ENCODE measurements at regions not wholly inside any gene's neighbourhood (a gene's known extent, or its start where the extent isn't known, plus 50 kb on each side); places are given as distances from the start of the nearest gene placed in this dataset.

GRCh38 chr13:80671773-80672172 lies 330.8 kb upstream of the SPRY2 start:
- no peak for DNase-seq

GRCh38 chr13:80669112-80669511 lies 328.2 kb upstream of the SPRY2 start:
- no peak for DNase-seq

DNA sequence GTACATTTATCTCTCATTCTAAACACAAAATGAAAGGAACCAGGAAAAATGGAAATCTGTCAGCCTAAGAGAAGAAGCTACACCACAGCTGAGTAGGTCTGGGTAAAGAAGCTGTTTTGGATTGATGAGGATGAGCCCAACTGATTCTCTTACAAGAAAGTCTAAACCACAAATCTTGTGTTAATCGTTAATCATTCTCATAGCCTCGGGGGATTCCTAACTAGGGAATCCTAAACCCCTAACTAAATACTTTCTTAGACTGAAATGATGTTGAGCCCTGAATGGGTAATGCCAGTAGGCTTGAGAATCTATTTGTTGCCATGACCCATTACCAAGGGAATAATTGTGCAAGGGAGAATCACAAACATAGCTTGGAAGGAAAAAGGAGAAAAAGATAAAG lies 327.5 kb upstream of the SPRY2 start:
- DNase-seq: no peak

DNA sequence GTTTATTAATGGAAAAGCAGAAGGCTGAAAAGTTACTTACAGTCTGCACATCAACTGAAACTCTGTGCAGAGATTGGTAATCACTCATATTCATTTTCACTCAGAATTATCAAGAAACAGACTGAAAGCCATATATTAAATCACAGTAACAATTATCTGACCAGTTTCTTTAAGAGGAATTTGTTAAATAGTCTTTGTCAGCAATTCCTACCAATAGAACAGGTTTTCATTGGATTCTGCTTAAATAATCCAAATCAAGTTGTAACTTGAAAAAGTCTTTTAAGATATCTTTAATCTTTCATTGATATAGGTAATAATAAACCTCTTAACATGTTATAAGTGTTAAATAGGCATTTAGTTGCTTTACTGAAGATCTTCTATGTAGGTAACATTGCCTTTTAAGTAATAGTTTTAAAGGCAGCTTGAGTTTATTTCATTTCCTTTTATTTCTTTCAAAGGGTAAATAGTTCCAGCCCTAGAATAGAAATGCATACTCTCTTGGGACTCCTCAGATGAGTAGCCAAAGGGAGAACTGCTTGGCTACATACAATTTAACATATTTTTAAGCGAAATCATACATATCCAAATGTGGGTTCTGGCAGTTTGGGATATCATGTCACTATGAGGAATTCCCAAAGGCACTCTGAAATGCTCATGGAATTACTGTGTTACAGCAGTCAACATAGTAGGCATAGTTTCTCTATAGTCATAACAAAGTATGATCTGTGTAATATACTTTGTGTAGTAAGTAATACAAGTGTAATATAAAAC lies 326.0 kb upstream of the SPRY2 start:
- no peak for DNase-seq

GRCh38 chr13:80665792-80666333 lies 324.9 kb upstream of the SPRY2 start:
- DNase-seq: no peak

DNA sequence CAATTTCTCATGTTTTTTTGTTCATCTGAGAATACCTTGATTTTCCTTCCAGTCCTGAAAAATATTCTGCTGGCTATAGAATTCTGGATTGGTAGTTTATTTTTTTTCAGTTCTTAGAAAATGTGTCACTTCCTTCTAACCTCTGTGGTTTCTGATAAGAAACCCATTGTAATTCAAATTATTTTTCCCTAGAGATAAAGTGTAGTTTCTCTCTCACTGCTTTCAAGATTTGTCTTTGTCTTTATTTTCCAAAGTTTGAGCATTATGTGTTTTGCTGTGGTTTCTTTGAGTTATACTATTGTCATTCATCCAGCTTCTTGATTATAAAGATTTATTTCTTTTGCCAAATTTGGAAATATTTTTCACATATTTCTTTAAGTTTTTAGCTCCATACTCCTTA lies 324.0 kb upstream of the SPRY2 start:
- DNase-seq: no peak

GRCh38 chr13:80663788-80664187 lies 322.9 kb upstream of the SPRY2 start:
- no peak for DNase-seq

GRCh38 chr13:80658705-80659104 lies 317.8 kb upstream of the SPRY2 start:
- no peak for DNase-seq

DNA sequence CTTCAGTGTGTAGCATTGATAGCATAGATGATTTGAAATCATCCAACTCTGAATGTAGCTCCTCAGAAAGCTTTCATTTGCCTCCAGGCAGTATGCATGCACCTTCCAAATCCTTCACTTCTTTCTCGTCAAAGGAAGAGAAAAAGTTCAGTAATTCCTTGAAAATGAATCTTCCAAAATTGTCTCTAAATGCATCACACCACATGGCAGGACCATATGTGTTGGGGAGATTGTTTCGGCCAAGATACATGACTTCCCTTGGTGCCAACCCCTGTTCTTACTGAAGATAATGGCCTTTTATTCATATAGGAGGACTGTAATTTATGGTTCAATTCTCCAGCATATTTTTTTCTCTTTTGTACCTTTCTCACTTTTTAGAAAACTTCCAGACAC lies 315.6 kb upstream of the SPRY2 start:
- DNase-seq: no peak

- no peak for DNase-seq
These were observed 315.0 kb upstream of the SPRY2 start for GRCh38 chr13:80655778-80656511.

- no peak for DNase-seq
These were observed 313.8 kb upstream of the SPRY2 start for GRCh38 chr13:80654638-80655249.

DNA sequence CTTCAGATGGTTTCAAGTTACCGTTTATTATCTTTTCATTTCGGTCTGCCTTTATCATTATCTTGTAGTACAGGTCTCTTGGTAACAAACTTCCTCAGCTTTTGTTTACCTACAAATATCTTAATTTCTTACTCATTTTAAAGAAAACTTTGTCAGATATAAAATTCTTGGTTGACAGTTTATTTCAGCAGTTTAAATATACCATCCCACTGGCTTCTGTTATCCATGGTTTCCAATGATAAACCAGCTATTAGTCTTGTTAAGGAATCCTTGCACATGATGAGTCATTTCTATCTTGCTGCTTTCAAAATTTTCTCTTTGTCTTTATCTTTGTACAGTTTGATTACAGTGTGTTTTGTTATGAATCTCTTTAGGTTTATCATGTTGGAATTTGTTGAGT lies 308.3 kb upstream of the SPRY2 start:
- DNase-seq: no peak

GRCh38 chr13:80642641-80643040 lies 301.7 kb upstream of the SPRY2 start:
- DNase-seq: no peak

GRCh38 chr13:80633251-80633650 lies 292.3 kb upstream of the SPRY2 start:
- DNase-seq: no peak

DNA sequence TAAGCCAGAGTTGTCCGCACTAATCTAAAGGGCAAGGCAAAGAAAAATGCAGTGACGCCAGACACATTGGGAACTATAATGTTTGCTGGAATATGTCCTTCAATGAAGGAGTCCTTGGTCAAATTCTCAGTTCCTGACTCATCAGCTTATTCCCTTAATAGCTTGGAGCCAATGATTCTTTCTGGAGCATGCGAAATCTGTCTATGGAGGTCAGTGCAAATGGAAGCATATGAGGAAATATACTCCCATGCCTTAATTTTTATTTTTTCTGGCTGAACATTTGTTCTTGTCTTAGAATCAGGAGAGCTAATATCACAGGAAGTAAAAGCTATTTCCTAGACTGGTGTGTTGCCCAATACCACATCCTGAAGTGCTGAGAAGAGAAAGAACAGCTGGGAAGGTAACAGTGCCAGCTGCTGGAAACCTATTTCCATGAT lies 289.8 kb upstream of the SPRY2 start:
- no peak for DNase-seq

- no peak for DNase-seq
These were observed 277.9 kb upstream of the SPRY2 start for GRCh38 chr13:80618781-80619180.

GRCh38 chr13:80612804-80613203 lies 271.9 kb upstream of the SPRY2 start:
- no peak for DNase-seq

DNA sequence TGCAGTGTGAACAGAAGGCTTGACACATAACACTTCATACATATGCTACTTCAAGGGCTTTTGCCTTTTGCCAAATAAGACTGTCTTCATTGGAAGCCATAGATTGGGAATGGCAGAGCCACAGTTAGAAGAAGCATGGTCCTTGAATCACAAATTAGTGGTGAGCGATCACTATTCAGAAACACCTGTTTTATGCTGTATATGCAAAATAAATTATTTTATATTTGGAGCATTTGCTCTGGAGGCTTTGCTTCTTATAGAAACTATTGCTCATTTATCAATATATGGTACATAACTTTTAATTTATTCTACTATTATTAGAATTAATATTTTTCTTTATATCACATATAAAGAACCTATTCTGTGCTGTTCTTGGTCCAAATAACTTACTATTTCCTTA lies 270.4 kb upstream of the SPRY2 start:
- no peak for DNase-seq

- DNase-seq: no peak
These were observed 264.8 kb upstream of the SPRY2 start for GRCh38 chr13:80605716-80606115.

GRCh38 chr13:80605011-80605410 lies 264.1 kb upstream of the SPRY2 start:
- no peak for DNase-seq

- DNase-seq: no peak
These were observed 263.2 kb upstream of the SPRY2 start for GRCh38 chr13:80604098-80604497.

- DNase-seq: no peak
These were observed 262.4 kb upstream of the SPRY2 start for GRCh38 chr13:80603351-80603750.

DNA sequence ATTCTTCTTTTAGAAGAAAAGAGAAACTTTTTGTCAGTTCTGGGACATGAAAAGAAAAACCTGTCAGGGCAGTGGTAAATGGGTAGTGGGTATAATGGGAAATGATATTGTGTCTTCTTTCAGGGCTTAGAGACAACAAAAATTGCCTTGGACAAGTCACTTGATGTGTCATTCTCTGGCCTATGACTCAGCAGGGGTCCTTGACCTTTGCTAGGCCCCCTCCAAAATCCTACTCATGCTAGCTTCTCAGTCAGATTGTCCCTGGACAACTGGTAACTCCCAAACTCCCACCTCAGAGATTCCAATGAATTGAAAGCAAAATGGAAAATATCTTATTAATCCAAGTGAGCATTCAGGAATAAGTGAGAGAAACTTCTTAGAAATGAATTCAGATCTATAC lies 258.8 kb upstream of the SPRY2 start:
- no peak for DNase-seq

DNA sequence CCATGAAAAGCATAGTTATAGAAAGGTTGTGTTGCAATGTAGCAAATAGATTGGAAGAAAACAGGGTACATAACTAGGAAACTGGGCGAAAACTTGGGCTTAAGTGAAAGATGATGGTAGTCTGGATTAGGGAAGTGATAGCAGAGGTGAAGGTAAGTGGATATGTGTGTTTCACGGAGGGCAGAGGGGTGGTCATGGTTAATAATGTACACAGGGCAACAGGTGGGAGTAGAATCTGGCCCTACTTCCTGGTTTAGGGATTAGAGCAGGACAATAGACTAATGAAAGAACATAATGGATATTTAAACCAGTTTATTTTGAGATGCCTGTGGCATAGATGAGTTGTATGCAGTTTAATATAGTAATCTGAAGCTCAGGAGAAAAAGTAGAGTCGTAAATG lies 257.3 kb upstream of the SPRY2 start:
- DNase-seq: no peak

Data from activated gamma-delta T cell (primary cell).